Activated T-helper 1 cell treated with anti-CD3 and anti-CD28 coated beads, Interleukin-2, amount 50 U/mL, for 16 hours (primary cell): ENCODE measurements at regions not wholly inside any gene's neighbourhood (a gene's known extent, or its start where the extent isn't known, plus 50 kb on each side); places are given as distances from the start of the nearest gene placed in this dataset.
A peak's percentile ranks its signal among the peaks of the same experiment; 100 is the strongest.
"Not testable (repeated sequence)": the region's sequence is repeated elsewhere in the genome, so short reads cannot be mapped to it uniquely, and the experiment has no call there.

Experiments used
- DNase-seq, 2 donors: peaks; one replicate each; pipeline ENCODE4 v3.0.0-alpha.2; 2020; ENCODE audit warnings: low read depth in 1 of 2, low spot score in 1 of 2

DNA sequence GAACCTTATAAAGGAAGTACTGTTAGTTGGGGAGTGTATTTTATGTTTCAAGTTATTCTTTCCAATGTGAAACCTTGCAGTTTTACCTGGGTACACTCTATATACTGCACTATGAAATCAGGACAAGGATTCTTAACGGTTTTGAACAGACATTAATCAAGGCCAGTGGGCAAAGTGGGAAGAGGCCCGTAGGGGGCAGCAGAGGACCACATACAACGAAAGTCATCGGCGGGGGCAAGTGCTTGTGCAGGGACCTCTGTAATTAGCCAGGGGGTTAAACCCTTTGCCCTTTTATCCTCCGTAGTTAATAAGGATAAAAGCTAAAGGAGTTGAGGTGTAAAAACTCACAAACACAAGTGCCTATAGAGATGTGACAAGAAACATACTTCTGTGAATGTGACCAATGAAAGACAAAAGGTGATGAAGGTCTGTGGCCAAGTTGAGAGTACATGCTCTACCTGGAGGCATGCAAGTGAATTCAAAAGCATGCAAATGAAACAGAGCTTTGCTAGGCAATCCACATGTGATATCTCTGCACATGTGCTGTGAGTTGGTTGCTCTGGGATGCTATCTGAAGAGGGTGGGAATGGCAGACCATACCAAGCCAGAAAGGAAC, 392.7 kb upstream of the MAN1A1 start:
- peak in 1 of 2 donors; percentile 15 for DNase-seq

GRCh38 chr6:119739769-119740168, 390.2 kb upstream of the MAN1A1 start:
- no peak for DNase-seq

DNA sequence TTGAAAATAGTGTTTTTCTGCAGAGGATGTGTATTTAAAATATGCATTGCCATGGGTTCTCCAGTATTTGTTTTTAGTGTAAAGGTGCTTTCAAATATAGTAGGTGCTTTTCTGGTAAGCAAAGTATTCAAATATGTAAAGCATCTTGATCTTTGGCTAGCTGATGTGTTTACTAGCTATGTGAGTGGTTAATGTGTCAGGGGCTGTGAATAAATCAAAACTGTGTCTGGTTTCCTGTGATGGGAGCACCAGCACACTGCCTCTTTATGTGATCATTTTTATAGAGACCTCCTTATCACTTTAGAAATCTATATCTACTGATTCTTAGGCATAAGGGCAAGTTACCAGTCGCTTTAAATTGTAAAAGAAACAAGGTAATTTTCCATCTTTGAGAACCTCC, 388.9 kb upstream of the MAN1A1 start:
- no peak for DNase-seq

DNA sequence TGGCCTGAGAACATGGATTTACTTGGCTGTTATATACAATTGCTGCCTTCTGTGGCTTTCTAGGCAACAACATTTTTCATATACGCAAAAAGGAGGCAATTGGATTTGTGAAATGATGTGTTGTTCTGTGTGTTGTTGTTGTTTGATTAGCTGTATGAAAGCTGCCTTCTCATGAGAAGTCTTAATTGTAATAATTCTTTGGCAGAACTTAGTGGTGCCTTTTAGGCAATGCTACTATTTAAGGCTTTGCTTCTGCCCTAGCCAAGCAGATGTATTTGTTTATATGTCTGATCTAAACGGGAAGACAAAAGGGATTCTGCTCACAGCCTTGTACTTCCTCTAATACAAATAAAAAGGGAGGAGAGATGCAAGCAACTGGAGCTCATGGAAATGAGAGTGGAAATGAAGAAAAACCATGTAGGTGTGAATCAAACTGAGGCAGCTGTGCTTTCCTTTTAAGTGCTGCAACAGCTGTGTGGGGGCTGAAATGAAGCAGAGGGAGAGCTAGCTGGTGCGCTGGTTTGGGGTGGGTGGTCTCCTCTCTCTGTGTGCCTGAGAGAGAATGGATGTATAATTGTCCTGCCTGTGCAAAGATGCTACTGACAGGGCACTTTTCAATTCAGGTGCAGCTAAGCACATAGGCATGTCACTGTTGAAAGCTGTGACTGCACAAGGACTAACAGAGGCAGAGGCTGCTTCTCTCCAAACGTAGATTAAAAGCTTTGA, 386.9 kb upstream of the MAN1A1 start:
- DNase-seq = no peak

GRCh38 chr6:119735530-119735929, 386.0 kb upstream of the MAN1A1 start:
- DNase-seq = no peak

GRCh38 chr6:119734227-119734626, 384.7 kb upstream of the MAN1A1 start:
- DNase-seq = no peak

GRCh38 chr6:119728935-119729334, 379.4 kb upstream of the MAN1A1 start:
- DNase-seq = no peak

GRCh38 chr6:119728220-119728750, 378.7 kb upstream of the MAN1A1 start:
- DNase-seq = no peak

DNA sequence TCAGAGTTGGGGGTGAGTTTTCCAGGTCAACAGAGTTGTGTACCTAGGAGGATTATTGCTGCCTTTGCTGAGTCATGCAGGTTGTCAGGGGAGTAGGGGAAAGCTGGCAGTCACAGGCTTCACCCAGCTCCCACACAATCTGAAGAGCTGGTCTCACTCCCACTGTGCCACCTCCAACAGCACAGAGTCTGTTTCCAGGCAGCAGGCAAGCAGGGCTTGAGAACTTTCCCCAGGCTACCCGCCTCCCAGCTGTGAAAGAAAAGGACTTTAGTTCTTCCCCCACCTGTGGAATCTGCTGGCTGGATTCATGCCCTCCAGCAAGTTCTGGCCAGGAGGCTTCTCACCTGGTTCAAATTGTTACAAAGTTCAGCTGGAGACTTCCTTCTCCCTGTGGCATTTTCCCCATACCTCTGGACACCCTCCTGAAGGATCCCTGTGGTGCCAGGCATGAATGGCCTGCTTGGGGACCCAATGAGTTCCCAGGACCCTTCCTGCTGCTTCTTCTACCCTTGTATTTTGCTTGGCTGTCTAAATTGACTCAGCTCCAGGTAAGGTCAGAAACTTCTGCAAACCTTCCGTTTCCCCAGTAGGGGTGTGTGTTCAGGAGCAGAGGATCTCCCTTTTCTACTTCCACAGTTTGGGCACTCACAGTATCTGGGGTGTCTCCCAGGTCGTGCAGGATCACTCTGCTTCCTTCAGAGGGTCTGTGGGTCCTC, 378.1 kb upstream of the MAN1A1 start:
- DNase-seq = no peak

DNA sequence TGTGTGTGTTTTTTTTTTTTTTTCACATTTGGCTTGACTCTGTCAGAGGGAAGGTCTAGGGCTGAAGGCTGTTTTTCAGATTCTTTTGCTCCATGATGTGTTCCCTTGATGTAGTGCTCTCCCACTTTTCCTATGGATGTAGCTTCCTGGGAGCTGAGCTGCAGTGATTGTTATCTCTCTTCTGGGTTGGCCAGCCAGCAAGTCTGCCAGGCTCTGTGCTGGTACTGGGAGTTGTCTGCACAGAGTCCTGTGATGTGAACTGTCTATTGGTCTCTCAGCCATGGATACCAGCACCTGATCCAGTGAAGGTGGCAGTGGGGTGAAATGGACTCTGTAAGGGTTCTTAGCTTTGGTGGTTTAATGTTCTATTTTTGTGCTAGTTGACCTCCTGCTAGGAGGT, 377.4 kb upstream of the MAN1A1 start:
- not testable (repeated sequence) for DNase-seq

- DNase-seq = no peak
Observed at GRCh38 chr6:119726086-119726485, 376.5 kb upstream of the MAN1A1 start.

DNA sequence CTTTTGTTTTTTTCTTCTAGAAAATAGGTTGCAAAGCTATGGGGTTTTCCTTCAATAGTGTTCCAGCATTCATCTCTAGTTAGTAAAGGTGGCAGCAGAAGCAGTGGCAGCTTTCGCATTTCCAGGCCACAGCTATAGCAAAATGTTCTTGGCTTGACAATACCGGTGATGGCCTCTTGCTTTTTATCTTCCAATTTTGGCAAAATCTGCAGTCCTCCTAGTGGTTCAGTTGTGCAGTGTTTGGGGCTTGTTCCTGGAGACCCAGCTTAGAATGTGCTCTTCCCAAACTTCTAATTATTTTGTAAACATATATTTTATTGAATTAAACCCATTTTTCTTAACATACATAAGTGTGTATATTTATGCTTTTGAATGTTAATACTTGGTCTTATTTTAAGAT, 370.6 kb upstream of the MAN1A1 start:
- no peak for DNase-seq

DNA sequence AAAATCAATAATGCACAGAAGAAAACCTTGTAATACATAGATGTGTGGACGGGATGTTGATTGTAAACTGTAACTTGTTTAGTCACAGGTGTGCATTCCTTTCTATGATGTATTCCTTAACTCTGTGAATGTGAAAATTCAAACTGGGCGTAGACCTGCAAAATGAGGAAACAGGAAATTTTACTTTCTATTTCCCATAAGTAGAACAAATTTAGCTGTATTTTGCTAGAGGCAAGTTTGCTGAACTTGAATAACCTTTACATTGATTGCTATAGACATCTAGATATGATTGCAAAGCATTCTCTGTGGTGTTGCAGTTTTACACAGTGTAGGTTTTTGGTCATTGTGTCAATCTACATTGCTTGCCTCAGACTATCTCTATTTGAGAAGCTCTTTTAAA, 368.4 kb upstream of the MAN1A1 start:
- no peak for DNase-seq

DNA sequence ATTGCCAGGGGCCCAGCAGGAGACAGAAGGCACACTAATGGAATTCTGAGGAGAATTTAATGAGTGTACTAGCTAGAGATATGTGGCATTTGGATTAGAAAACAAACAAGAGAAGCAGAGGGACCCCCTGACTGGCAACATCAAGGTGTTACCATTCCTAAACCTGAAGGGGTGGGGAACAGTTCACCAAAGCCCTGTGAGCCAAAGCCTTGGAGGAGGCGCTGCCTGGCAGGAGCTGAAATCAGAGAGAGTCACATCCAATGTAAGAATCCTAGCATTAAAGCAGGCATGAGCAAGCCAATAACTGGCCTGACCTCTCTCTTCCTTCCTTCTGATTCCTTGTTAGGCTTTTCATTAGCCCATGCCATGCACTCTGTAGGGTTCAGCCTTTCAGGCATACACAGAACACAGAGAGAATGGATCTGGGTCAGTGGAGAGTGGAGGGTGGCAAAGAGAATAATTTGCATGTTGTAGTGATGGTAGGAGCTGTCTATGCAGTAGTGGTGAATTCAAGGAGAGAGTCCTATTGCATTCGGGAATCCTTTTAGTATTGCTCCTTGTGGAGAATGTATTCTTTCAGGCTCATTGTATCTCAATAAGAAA, 367.2 kb upstream of the MAN1A1 start:
- no peak for DNase-seq

- DNase-seq = no peak
Observed at GRCh38 chr6:119713903-119714302, 364.3 kb upstream of the MAN1A1 start.

DNA sequence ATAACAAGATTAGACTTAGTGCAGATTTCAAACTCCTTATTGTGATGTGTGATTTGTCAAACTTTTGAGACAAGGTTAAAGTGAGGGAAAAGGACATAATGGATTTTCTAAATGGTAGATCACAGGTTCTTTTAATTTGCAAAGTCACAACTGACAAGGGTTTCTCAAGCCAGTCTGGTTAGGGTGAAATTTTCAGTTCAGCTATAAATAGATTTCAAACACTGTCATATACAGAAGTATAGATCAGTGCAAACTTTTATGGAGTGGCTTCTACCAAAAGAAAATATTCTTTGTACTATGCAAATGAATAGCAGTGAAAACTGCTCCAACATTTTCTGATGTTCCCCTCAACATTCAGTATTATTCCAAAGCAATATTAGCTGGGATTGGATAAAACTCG, 337.1 kb upstream of the MAN1A1 start:
- no peak for DNase-seq

DNA sequence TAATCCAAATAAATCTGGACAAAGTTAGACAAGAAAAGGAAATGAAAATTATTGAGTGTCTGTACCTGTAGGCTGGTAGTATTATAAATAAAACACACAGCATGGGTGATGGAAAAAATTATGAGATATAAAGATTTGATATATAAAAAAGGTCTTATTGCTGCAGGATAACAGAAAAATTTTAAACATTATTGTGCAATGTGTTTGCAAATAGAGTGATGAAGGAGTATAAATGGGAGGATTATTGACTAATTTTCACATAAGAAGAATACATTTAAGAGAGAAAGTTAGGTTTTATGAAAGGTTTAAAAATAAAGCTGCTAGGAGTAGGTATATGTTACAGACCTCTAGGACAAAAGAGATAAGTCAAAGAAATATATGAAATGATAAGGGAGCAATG, 336.7 kb upstream of the MAN1A1 start:
- no peak for DNase-seq

GRCh38 chr6:119683671-119684070, 334.1 kb upstream of the MAN1A1 start:
- DNase-seq = no peak

DNA sequence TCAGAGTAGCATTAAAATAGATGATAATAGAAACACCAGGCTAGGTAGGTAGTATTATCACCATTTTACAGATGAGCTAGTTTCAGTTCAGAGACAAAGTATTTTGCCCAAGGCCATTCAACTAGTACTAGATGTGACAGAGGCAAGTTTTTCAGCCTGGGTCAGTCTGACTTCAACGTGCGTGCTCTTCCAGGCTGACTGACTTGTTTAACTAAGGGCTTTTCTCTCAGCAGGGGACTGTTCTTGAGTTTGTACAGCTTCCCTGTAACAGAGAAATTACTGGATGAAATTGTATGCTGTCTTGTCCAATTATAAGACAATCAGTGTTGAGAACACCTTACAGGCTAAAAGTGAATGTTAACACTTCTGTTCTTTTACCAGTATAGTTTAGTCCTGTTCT, 333.5 kb upstream of the MAN1A1 start:
- no peak for DNase-seq

DNA sequence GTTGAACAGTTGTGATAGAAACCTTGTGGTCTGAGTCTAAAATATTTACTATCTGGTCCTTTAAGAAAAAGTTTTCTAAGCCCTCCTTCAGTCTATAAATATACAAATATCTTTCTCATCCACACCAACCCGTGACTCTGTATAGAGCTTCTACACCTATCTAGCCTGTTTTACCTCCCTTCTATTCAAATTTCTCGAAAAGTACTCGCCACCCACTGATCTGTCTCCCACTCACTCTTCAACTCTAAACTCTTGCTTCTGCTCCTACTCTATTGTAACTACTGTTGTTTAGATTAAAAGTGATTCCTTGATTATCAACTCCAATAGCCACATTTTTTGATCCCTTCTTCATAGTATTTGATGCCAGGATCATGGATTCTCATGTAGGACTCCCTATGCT, 329.4 kb upstream of the MAN1A1 start:
- DNase-seq = no peak

DNA sequence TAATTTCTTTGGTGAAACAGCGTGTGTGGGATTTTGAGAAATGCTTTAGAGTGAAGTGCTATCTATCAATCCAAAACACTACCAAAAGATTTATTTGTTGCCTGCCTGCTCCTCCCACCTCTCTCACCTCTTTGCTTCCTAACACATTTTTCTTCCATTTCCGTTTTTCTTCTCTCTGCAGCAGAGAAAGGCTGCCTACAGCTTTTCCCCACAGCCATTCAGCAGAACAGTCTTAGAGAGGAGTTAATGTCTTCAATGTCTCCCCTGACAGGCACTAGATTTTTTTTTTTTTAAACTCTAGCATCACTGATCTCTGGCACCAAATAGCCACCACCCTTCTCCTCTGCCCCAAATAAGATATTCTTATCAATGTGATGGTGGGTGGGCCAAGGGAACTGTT, 327.8 kb upstream of the MAN1A1 start:
- DNase-seq = no peak

DNA sequence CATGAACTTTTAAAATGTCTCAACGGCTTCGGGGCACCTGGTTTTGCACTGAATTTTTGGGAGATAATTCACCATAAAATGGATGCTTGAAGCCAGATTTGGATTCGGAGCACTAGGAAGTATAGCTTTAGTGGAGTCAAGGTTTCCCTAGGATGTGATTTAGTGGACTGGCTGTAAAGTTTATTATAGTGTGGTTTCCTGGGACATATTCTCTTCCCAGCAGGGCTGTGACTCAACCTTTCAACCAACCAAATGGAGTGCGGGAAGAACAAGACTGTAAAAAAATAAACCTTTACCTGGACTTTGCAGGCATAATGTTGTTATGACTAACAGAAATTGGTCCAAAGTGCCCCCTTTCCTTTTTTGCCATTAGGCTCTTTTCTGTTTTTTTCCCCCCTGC, 327.4 kb upstream of the MAN1A1 start:
- no peak for DNase-seq
